Activated B cell treated with CpG ODN at 0.5 μM for 24 hours (primary cell): ENCODE measurements at regions not wholly inside any gene's neighbourhood (a gene's known extent, or its start where the extent isn't known, plus 50 kb on each side); places are given as distances from the start of the nearest gene placed in this dataset.

Source experiments
- ATAC-seq: fragments of 200-7000 bp; cut with Tn5 transposase; one replicate; pipeline ENCODE4 v1.10.0; 2021; ENCODE audit warnings: low read depth, mild to moderate bottlenecking, moderate library complexity
- CTCF ChIA-PET: fragments of 350-600 bp; sonication (Branson Sonifier 250); formaldehyde crosslinking; loops from one replicate; lab custom pipeline; 2021; ENCODE audit warnings: antibody characterized with exemption; lab: Charles Lee
- POLR2A ChIA-PET: fragments of 350-600 bp; sonication (Branson Sonifier 250); formaldehyde crosslinking; loops from one replicate; lab custom pipeline; 2021; ENCODE audit warnings: antibody characterized with exemption; lab: Charles Lee
- DNase-seq: peaks from one replicate; pipeline ENCODE4 v3.0.0; 2022
- H3K27ac Mint-ChIP-seq: one replicate; pipeline ENCODE4 v1.8.0; 2020; ENCODE audit warnings: mixed read lengths
- H3K27me3 Mint-ChIP-seq: one replicate; pipeline ENCODE4 v1.8.0; 2021; ENCODE audit warnings: mixed read lengths
- H3K36me3 Mint-ChIP-seq: one replicate; pipeline ENCODE4 v1.8.0; 2021; ENCODE audit warnings: low read depth, mixed read lengths
- H3K4me1 Mint-ChIP-seq: one replicate; pipeline ENCODE4 v1.8.0; 2021; ENCODE audit warnings: mixed read lengths
- H3K4me3 Mint-ChIP-seq: one replicate; pipeline ENCODE4 v1.8.0; 2020; ENCODE audit warnings: mild to moderate bottlenecking, mixed read lengths
- H3K9me3 Mint-ChIP-seq: one replicate; pipeline ENCODE4 v1.8.0; 2020; ENCODE audit warnings: mixed read lengths
- intact Hi-C: fragments of 100-400 bp; cut with micrococcal nuclease; formaldehyde crosslinking; loops from one replicate; pipeline ENCODE4 v1.15.1; 2024
- TF ChIP-seq, protein P1 (sequence below): fragments of 200-600 bp; IDR thresholded peaks from one replicate; pipeline ENCODE4 v1.8.0; 2022; ENCODE audit warnings: antibody characterized with exemption, mild to moderate bottlenecking

DNA sequence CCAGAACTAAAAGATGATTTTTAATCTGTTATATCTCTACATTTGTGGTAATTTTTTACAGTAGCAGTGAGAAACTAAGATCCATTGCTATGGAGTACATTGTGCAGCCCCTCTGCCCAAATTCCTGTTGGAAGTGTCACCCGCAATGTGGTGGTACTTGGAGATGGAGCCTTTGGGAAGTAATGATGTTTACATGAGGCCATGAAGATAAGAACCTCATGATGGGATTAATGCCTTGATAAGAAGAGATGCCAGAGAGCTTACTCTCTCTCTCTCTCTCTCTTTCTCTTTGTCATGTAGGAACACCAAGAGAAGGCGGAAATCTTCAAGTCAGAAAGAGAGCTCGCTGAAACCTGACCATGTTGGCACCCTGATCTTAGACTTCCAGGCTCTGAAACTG is 535.4 kb downstream of the PID1 start:
- POLR2A ChIA-PET = no interaction called here
- H3K4me3 Mint-ChIP-seq = no peak overlapping the region
- no peaks in the 10 kb centered on the region for H3K36me3 Mint-ChIP-seq
- DNase-seq (no peak), ATAC-seq (no peak)
- H3K4me1 Mint-ChIP-seq = no peaks in the 10 kb centered on the region
- intact Hi-C loops = no loop called here
- no peak overlapping the region for H3K27ac Mint-ChIP-seq
- peaks cover 4% of the 10 kb centered on the region for H3K9me3 Mint-ChIP-seq
- TF ChIP-seq, protein P1, sequence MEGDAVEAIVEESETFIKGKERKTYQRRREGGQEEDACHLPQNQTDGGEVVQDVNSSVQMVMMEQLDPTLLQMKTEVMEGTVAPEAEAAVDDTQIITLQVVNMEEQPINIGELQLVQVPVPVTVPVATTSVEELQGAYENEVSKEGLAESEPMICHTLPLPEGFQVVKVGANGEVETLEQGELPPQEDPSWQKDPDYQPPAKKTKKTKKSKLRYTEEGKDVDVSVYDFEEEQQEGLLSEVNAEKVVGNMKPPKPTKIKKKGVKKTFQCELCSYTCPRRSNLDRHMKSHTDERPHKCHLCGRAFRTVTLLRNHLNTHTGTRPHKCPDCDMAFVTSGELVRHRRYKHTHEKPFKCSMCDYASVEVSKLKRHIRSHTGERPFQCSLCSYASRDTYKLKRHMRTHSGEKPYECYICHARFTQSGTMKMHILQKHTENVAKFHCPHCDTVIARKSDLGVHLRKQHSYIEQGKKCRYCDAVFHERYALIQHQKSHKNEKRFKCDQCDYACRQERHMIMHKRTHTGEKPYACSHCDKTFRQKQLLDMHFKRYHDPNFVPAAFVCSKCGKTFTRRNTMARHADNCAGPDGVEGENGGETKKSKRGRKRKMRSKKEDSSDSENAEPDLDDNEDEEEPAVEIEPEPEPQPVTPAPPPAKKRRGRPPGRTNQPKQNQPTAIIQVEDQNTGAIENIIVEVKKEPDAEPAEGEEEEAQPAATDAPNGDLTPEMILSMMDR = no peak
- CTCF ChIA-PET = no interaction called here
- no peaks in the 10 kb centered on the region for H3K27me3 Mint-ChIP-seq

DNA sequence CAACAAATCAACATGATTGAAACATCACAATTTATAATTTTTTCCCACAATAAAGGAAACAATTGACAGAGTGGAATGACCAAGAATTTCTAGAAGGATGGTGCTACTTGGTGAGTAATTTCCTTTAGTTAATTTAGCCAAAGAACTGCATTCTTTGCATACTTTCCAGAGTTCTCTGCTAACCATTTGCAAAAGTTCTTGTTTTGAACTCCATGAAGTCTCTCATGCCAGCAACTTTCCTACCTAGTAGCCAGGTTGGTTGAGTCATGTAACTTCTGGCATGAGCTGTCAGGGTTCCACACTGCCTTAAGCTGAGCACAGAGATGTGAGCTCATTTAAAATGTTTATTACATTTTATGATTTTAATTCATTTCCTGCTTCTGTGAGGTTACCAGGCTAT is 539.6 kb downstream of the PID1 start:
- TF ChIP-seq, protein P1 = no peak
- Mint-ChIP-seq H3K27me3 (no peaks in the 10 kb centered on the region), H3K4me1 (no peaks in the 10 kb centered on the region), H3K9me3 (peaks cover 2% of the 10 kb centered on the region), H3K27ac (no peak overlapping the region), H3K4me3 (no peak overlapping the region), H3K36me3 (no peaks in the 10 kb centered on the region)
- DNase-seq = no peak
- no peak for ATAC-seq
- ChIA-PET CTCF (no interaction called here), POLR2A (no interaction called here)
- intact Hi-C loops = no loop called here

DNA sequence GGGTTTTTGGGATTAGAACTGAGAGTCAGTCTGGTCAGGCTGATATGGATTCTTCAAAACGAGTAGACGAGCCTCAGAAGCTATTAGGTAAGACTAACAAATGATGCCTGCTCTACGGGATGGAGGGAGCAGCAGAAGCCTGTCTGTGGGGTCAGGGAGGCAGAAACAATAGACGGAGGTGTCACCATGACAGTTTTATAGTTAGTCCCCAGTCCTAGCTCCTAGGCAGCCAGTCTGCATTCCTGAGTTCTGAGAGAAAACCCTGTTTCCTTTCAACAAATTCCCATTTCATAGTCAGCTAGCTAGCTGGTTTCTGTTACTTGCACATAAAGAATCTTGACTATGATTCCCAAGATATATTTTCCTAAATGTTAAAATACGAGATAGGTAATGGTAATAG is 542.1 kb downstream of the PID1 start:
- no peak for DNase-seq
- POLR2A ChIA-PET = no interaction called here
- intact Hi-C loops = no loop called here
- peaks cover 4% of the 10 kb centered on the region for H3K9me3 Mint-ChIP-seq
- CTCF ChIA-PET = no interaction called here
- no peak overlapping the region for H3K27ac Mint-ChIP-seq
- no peaks in the 10 kb centered on the region for H3K4me1 Mint-ChIP-seq
- H3K36me3 Mint-ChIP-seq = no peaks in the 10 kb centered on the region
- TF ChIP-seq, protein P1 = no peak
- no peaks in the 10 kb centered on the region for H3K27me3 Mint-ChIP-seq
- no peak overlapping the region for H3K4me3 Mint-ChIP-seq
- no peak for ATAC-seq

DNA sequence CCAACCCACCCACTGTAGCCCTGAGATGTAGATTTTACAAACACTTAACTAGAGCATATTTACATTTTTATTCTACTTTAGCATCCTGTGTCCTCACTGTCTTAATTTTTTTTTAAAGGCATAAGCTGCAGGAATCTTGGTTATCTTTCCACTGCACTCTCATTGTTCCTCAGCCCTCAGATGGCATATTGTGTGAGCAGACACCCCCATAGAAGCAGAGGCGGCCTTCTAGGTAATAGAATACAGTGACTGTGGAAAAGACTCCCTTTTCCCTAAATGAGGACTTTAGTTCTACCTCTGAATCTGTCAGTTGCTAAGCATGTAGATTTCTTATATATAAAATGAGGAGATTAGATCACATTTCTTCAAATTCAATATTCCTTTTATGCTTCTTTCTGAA is 543.5 kb upstream of the SPHKAP start:
- Mint-ChIP-seq H3K4me1 (no peaks in the 10 kb centered on the region), H3K27me3 (no peaks in the 10 kb centered on the region), H3K27ac (no peak overlapping the region), H3K9me3 (peaks cover 10% of the 10 kb centered on the region), H3K36me3 (no peaks in the 10 kb centered on the region), H3K4me3 (no peak overlapping the region)
- DNase-seq (no peak), ATAC-seq (no peak)
- ChIA-PET POLR2A (no interaction called here), CTCF (no interaction called here)
- TF ChIP-seq, protein P1 = no peak
- intact Hi-C loops = no loop called here

DNA sequence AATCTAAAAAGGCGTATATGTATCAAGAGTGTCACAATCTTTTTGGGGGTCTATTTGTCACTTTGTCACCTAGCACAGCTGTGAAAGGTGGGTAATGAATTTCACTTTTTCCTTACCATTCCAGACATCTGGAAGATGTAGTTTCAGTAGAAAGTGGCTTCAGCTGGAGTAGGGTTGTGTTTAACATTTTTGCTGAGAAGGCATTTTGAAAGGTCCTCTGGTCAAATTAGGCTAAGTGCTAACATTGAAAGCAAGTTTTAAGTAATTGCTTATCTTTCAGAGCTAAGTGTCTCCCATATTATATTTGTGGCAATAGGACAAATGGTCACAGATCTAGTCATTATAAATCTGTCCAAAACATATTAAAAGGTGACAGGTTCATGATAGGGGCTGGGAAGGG is 542.1 kb upstream of the SPHKAP start:
- ChIA-PET POLR2A (no interaction called here), CTCF (no interaction called here)
- no peaks in the 10 kb centered on the region for H3K36me3 Mint-ChIP-seq
- peaks cover 10% of the 10 kb centered on the region for H3K9me3 Mint-ChIP-seq
- intact Hi-C loops = no loop called here
- no peaks in the 10 kb centered on the region for H3K4me1 Mint-ChIP-seq
- no peak overlapping the region for H3K4me3 Mint-ChIP-seq
- TF ChIP-seq, protein P1 = no peak
- H3K27ac Mint-ChIP-seq = no peak overlapping the region
- DNase-seq = no peak
- H3K27me3 Mint-ChIP-seq = no peaks in the 10 kb centered on the region
- ATAC-seq = no peak
